K562 (cell line): ENCODE measurements at regions not wholly inside any gene's neighbourhood (a gene's known extent, or its start where the extent isn't known, plus 50 kb on each side); places are given as distances from the start of the nearest gene placed in this dataset.

Source experiments
- ATAC-seq: fragments of 200-7000 bp; cut with Tn5 transposase; 3 replicates; pipeline ENCODE4 v1.9.1; 2020; ENCODE audit warnings: moderate library complexity
- BruUV-seq: library from RNA; stranded (reverse); fragments of 400-500 nt; replicated peaks from 2 replicates; lab custom pipeline; 2021; lab: Mats Ljungman, UMichigan
- CTCF ChIA-PET: fragments of 300-600 bp; formaldehyde crosslinking; extraction: SDS; loops from one replicate; lab custom pipeline; 2021; ENCODE audit warnings: low intra/inter-chr PET ratio; lab: Yijun Ruan, JAX
- POLR2A ChIA-PET: fragments of 300-600, 350-650 bp; sonication (Branson Sonifier 250); formaldehyde crosslinking; extraction: SDS; loops from one replicate; lab custom pipeline; 2021; ENCODE audit warnings: antibody characterized with exemption, inconsistent platforms; lab: Yijun Ruan, JAX
- DNase-seq, 4 experiments: peaks; one replicate each; pipeline versions ENCODE4 v3.0.0 to v3.0.0-alpha.2; 2011 to 2018; ENCODE audit warnings: low spot score in 3 of 4, mixed read lengths in 3 of 4; ENCODE audit errors: extremely low read depth in 1 of 4
- FAIRE-seq: peaks from 2 replicates; lab custom pipeline; 2011; peaks lifted over from hg19 to GRCh38; lab: Jason Lieb, UNC
- H2AFZ ChIP-seq: 2 replicates; pipeline ENCODE4 v1.6.0; 2011; ENCODE audit warnings: low read depth, low read length, control low read depth, inconsistent platforms
- H3K27ac ChIP-seq: fragments of 200-600 bp; 3 replicates; pipeline ENCODE4 v1.8.0; 2011; ENCODE audit warnings: low read depth, mild to moderate bottlenecking, control low read depth, inconsistent platforms, low read length, moderate library complexity, mixed read lengths; ENCODE audit errors: extremely low read depth
- H3K27me3 ChIP-seq, 2 experiments: fragments of 300-600 bp in 1 of 2; 2 replicates in 1 of 2; 3 replicates in 1 of 2; pipeline versions ENCODE4 v1.6.0 to v1.8.0; 2011; ENCODE audit warnings: inconsistent platforms in 2 of 2, low read length in 2 of 2, mild to moderate bottlenecking in 1 of 2, mixed read lengths in 1 of 2, moderate library complexity in 1 of 2; ENCODE audit not compliant: control insufficient read depth in 2 of 2, insufficient read depth in 2 of 2
- H3K36me3 ChIP-seq: fragments of 300-600 bp; 3 replicates; pipeline ENCODE4 v1.8.0; 2011; ENCODE audit warnings: mild to moderate bottlenecking, low read length, inconsistent platforms; ENCODE audit not compliant: control insufficient read depth, insufficient read depth
- H3K4me1 ChIP-seq, 2 experiments: fragments of 200-600 bp in 1 of 2; replicated peaks in 1 of 2; 2 replicates in 1 of 2; 3 replicates in 1 of 2; pipeline versions ENCODE4 v1.5.1 to v1.8.0; 2011; ENCODE audit warnings: inconsistent platforms in 2 of 2, low read length in 2 of 2, mild to moderate bottlenecking in 1 of 2, mixed read lengths in 1 of 2, moderate library complexity in 1 of 2; ENCODE audit not compliant: control insufficient read depth in 2 of 2, insufficient read depth in 2 of 2
- H3K4me2 ChIP-seq: 2 replicates; pipeline ENCODE4 v1.6.1; 2011; ENCODE audit warnings: low read length, control low read depth, inconsistent platforms, mixed read lengths; ENCODE audit not compliant: insufficient read depth
- H3K4me3 ChIP-seq: fragments of 200-600 bp; sonication (generic), shearing (Covaris generic); 2 replicates; pipeline ENCODE4 v1.5.1; 2016; ENCODE audit warnings: control low read depth, inconsistent platforms
- H3K79me2 ChIP-seq: fragments of 200-600 bp; 3 replicates; pipeline ENCODE4 v1.8.0; 2011; ENCODE audit warnings: low read length, inconsistent platforms; ENCODE audit not compliant: control insufficient read depth, insufficient read depth
- H3K9ac ChIP-seq, 2 experiments: 2 replicates each; pipeline versions ENCODE4 v1.6.0 to v1.6.1; 2011; ENCODE audit warnings: low read depth in 2 of 2, low read length in 2 of 2, control low read depth in 1 of 2, inconsistent platforms in 1 of 2, mild to moderate bottlenecking in 1 of 2, mixed read lengths in 1 of 2; ENCODE audit not compliant: insufficient read depth in 1 of 2
- H3K9me1 ChIP-seq: one replicate; pipeline ENCODE4 v1.6.0; 2011; ENCODE audit warnings: inconsistent platforms, mild to moderate bottlenecking, low read length, moderate library complexity; ENCODE audit not compliant: control insufficient read depth, insufficient read depth
- H3K9me3 ChIP-seq: replicated peaks from 2 replicates; pipeline ENCODE4 v1.5.1; 2011; ENCODE audit warnings: low read depth, low read length, inconsistent platforms; ENCODE audit not compliant: control insufficient read depth, insufficient read depth
- H4K20me1 ChIP-seq: replicated peaks from 2 replicates; pipeline ENCODE4 v1.6.1; 2011; ENCODE audit warnings: low read length, inconsistent platforms, mixed read lengths; ENCODE audit not compliant: control insufficient read depth, insufficient read depth
- BRCA1 ChIP-seq, 2 experiments: fragments of 450-650 bp in 1 of 2; sonication (generic) in 1 of 2; formaldehyde crosslinking in 1 of 2; IDR thresholded peaks; 2 replicates each; pipeline versions ENCODE4 v1.5.0 to v1.6.1; 2017 to 2020; ENCODE audit warnings: mild to moderate bottlenecking in 1 of 2, missing genetic modification reagents in 1 of 2
- E2F1 ChIP-seq: sonication (generic); formaldehyde crosslinking; IDR thresholded peaks from 2 replicates; pipeline ENCODE4 v1.8.1; 2023; ENCODE audit warnings: mild to moderate bottlenecking, missing genetic modification reagents, moderate library complexity
- ERF ChIP-seq: fragments of 450-650 bp; formaldehyde crosslinking; IDR thresholded peaks from 2 replicates; pipeline ENCODE4 v1.4.0; 2020; ENCODE audit warnings: mild to moderate bottlenecking, mixed read lengths
- HCFC1 ChIP-seq: IDR thresholded peaks from 2 replicates; pipeline ENCODE4 v1.6.1; 2012; ENCODE audit warnings: low read depth, low read length, improper control_type of control experiment
- MYBL2 ChIP-seq, 2 experiments: fragments of 450-650 bp in 1 of 2; sonication (generic) in 1 of 2; formaldehyde crosslinking in 1 of 2; IDR thresholded peaks; 2 replicates each; pipeline versions ENCODE4 v1.6.1 to v1.8.1; 2017 to 2022; ENCODE audit warnings: borderline replicate concordance in 1 of 2, inconsistent platforms in 1 of 2, low read depth in 1 of 2, mild to moderate bottlenecking in 1 of 2, missing genetic modification reagents in 1 of 2, moderate library complexity in 1 of 2
- RFX7 ChIP-seq: fragments of 250-450 bp; sonication (Bioruptor Pico); IDR thresholded peaks from 2 replicates; pipeline ENCODE4 v1.5.1; 2021; ENCODE audit warnings: mild to moderate bottlenecking
- RUNX1 ChIP-seq: sonication (generic); IDR thresholded peaks from 2 replicates; pipeline ENCODE4 v1.6.1; 2016; ENCODE audit warnings: antibody characterized with exemption, low read depth
- USF1 ChIP-seq: sonication (generic); formaldehyde crosslinking; IDR thresholded peaks from 2 replicates; pipeline ENCODE4 v1.9.0; 2022; ENCODE audit warnings: mild to moderate bottlenecking, missing genetic modification reagents
- ZBTB12 ChIP-seq: fragments of 250-450 bp; sonication (Bioruptor Pico); IDR thresholded peaks from 2 replicates; pipeline ENCODE4 v1.4.0; 2020
- ZBTB7A ChIP-seq: IDR thresholded peaks from 2 replicates; pipeline ENCODE4 v1.6.1; 2011; ENCODE audit warnings: low read depth, mild to moderate bottlenecking, low read length, moderate library complexity, borderline replicate concordance; ENCODE audit not compliant: control insufficient read depth
- ZNF184 ChIP-seq: sonication (generic); formaldehyde crosslinking; IDR thresholded peaks from 2 replicates; pipeline ENCODE4 v1.5.0; 2020; ENCODE audit warnings: missing genetic modification reagents
- WGBS: fragments of 100-300 bp; shearing (Covaris generic); methylation state at CpG from one replicate; pipeline ENCODE4 v1.1.6; 2016; ENCODE audit warnings: low coverage, mixed read lengths; ENCODE audit not compliant: insufficient coverage; ENCODE audit errors: missing lambda C conversion rate; 5-methylcytosine and 5-hydroxymethylcytosine counted together
- in situ Hi-C: fragments of 300-500 bp; cut with MboI; formaldehyde crosslinking; loops from 4 replicates; pipeline ENCODE4 v1.15.0; 2018; ENCODE audit warnings: inconsistent platforms, mixed read lengths
- intact Hi-C: fragments of 100-400 bp; cut with micrococcal nuclease; formaldehyde crosslinking; loops from 2 replicates; pipeline ENCODE4 v1.14.2; 2022

- Histone ChIP-seq H3K9me3 (no peaks in the 10 kb centered on the region), H3K9me1 (no peaks in the 10 kb centered on the region), H3K27ac (no peak overlapping the region), H4K20me1 (peaks cover 3% of the 10 kb centered on the region; the same call in 1 of the 2 replicates), H3K4me2 (no peak overlapping the region), H3K27me3 (peaks cover 2 to 34% of the 10 kb centered on the region in 2 experiments; a peak in 2 of 5 replicates), H3K4me1 (no peaks in the 10 kb centered on the region), H3K9ac (no peak overlapping the region), H3K4me3 (no peak overlapping the region), H3K36me3 (no peaks in the 10 kb centered on the region), H2AFZ (no peak overlapping the region), H3K79me2 (no peaks in the 10 kb centered on the region)
- TF ChIP-seq E2F1 (CRISPR knock-in tag) (no peak), RFX7 (no peak), HCFC1 (no peak), ERF (CRISPR knock-in tag) (no peak), ZNF184 (CRISPR knock-in tag) (no peak), RUNX1 (no peak), ZBTB7A (no peak), MYBL2 (IDR thresholded peaks at IDR 0.05; ENCODE audit: low read depth) (no peak), MYBL2 (CRISPR knock-in tag; IDR thresholded peaks at IDR 0.05; ENCODE audit: borderline replicate concordance) (no peak), BRCA1 (IDR thresholded peaks at IDR 0.05) (no peak), BRCA1 (CRISPR knock-in tag; IDR thresholded peaks at IDR 0.05) (no peak), USF1 (CRISPR knock-in tag) (no peak), ZBTB12 (CRISPR knock-in tag) (no peak)
- no peak for FAIRE-seq
- ChIA-PET POLR2A (interaction anchor here (0.6 kb wide), 1 partner anchor 568 kb away, joined by 3 read pairs; no protein-coding TSS in a partner anchor), CTCF (no interaction called here)
- DNase-seq = no peak
- no peak for ATAC-seq
- 0% methylated on average over 10 of the region's 10 CpGs for WGBS
- no TSS peak for BruUV-seq
- in situ Hi-C loops = no loop called here
- intact Hi-C loops = no loop called here
Observed at GRCh38 chr5:133696782-133697507, 84.6 kb upstream of the FSTL4 start.
